ENCODE measurements at regions not wholly inside any gene's neighbourhood (a gene's known extent, or its start where the extent isn't known, plus 50 kb on each side); places are given as distances from the start of the nearest gene placed in this dataset.

- no peak for TF ChIP-seq JUND (IDR thresholded peaks at IDR 0.05; ENCODE audit: low read depth)
- in situ Hi-C loops (cut with HindIII; ENCODE audit: low pct_unique_long_range_greater_than_20kb, low sequenced_read_pairs): no loop called here
- DNase-seq (ENCODE audit: low read depth in 1 of 2, low spot score in 1 of 2): no peak
Measured at GRCh38 chr3:25056036-25056755, 371.9 kb upstream of the RARB start.

GRCh38 chr3:25056803-25057351 is 371.2 kb upstream of the RARB start:
- in situ Hi-C loops (cut with HindIII; ENCODE audit: low pct_unique_long_range_greater_than_20kb, low sequenced_read_pairs): no loop called here
- DNase-seq (ENCODE audit: low read depth in 1 of 2, low spot score in 1 of 2): no peak
- TF ChIP-seq JUND (IDR thresholded peaks at IDR 0.05; ENCODE audit: low read depth): no peak

- DNase-seq (ENCODE audit: low read depth in 1 of 2, low spot score in 1 of 2): no peak
- TF ChIP-seq JUND (IDR thresholded peaks at IDR 0.05; ENCODE audit: low read depth): no peak
- in situ Hi-C loops (cut with HindIII; ENCODE audit: low pct_unique_long_range_greater_than_20kb, low sequenced_read_pairs): no loop called here
Measured at GRCh38 chr3:25057379-25057778, 370.7 kb upstream of the RARB start.

- DNase-seq (ENCODE audit: low read depth in 1 of 2, low spot score in 1 of 2): no peak
- TF ChIP-seq JUND (IDR thresholded peaks at IDR 0.05; ENCODE audit: low read depth): no peak
- in situ Hi-C loops (cut with HindIII; ENCODE audit: low pct_unique_long_range_greater_than_20kb, low sequenced_read_pairs): no loop called here
Measured at GRCh38 chr3:25064681-25065080, 363.4 kb upstream of the RARB start.

DNA sequence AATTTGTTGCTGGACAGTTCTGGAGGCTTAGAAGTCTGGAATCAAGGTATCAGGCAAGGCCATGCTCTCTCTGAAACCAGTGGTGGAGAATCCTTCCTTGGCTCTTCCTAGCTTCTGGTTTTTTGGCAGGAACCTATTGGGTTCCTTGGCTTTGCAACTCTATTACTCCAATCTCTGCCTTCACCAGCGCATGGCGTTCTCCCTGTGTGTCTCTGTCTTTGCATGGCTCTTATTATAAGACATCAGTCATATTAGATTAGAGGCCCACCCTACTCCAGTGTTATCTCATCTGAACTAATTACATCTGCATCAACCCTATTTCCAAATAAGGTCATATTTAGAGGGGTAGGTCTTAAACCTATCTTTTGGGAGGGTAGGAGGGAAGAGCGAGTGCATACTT is 358.1 kb upstream of the RARB start:
- DNase-seq (ENCODE audit: low read depth in 1 of 2, low spot score in 1 of 2): no peak
- no peak for TF ChIP-seq JUND (IDR thresholded peaks at IDR 0.05; ENCODE audit: low read depth)
- in situ Hi-C loops (cut with HindIII; ENCODE audit: low pct_unique_long_range_greater_than_20kb, low sequenced_read_pairs): no loop called here

DNA sequence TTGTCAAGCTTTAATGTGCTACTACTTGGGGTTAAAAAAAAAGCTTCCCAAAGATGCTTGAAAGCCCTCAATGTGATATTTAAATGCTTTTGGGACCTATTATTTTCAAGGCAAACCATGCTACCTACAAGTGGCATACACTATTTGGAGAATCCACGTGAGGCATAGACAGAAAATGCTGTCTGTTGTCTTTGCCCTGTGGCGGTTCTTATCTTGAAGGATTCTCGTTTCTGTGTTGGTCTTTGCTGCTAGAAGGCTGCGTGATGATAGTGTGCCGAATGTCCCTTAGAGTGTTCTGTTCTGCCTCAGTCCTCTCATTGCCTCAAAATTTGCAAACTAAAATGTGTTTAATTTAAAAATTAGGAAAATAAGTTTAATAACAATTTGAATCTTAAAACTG is 356.2 kb upstream of the RARB start:
- in situ Hi-C loops (cut with HindIII; ENCODE audit: low pct_unique_long_range_greater_than_20kb, low sequenced_read_pairs): no loop called here
- TF ChIP-seq JUND (IDR thresholded peaks at IDR 0.05; ENCODE audit: low read depth): no peak
- no peak for DNase-seq (ENCODE audit: low read depth in 1 of 2, low spot score in 1 of 2)

DNA sequence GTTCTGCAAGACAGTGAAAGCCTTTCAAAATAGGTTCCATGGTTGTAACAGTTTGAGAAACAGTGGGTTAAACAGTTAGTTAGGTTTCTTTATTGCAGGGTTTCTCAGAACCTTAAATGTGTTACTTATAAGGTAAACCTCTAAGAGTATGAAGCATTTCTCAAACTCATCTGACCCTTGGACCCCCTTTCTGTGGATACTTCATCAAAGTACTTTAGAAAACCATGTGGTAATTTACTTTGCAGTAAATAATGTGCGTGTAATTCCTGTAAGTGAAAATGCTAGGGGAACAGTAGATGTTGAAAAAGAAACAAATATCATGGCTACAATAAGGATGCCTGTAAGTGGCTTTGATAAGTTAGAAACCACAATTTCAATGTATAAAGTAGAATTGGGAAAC is 354.6 kb upstream of the RARB start:
- no peak for DNase-seq (ENCODE audit: low read depth in 1 of 2, low spot score in 1 of 2)
- in situ Hi-C loops (cut with HindIII; ENCODE audit: low pct_unique_long_range_greater_than_20kb, low sequenced_read_pairs): no loop called here
- no peak for TF ChIP-seq JUND (IDR thresholded peaks at IDR 0.05; ENCODE audit: low read depth)

DNA sequence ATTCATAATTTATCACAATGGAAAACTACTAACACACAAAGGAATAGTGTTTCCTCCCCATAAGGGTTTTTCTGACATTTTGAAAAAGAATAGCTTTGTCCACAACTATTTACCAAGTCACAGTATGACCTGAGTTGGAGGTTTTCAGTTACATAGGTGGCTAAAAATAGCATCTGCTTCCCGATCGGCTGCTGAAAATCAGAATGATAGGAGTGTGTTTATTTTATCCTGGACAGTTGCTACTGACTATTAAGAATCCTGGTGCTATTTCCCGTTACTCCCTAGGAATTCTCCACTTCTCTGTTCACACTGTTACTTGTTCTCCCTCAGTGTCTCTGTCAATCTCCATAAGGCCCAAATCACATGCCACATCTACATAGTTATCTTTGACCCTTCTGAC is 353.9 kb upstream of the RARB start:
- no peak for DNase-seq (ENCODE audit: low read depth in 1 of 2, low spot score in 1 of 2)
- no peak for TF ChIP-seq JUND (IDR thresholded peaks at IDR 0.05; ENCODE audit: low read depth)
- in situ Hi-C loops (cut with HindIII; ENCODE audit: low pct_unique_long_range_greater_than_20kb, low sequenced_read_pairs): no loop called here

DNA sequence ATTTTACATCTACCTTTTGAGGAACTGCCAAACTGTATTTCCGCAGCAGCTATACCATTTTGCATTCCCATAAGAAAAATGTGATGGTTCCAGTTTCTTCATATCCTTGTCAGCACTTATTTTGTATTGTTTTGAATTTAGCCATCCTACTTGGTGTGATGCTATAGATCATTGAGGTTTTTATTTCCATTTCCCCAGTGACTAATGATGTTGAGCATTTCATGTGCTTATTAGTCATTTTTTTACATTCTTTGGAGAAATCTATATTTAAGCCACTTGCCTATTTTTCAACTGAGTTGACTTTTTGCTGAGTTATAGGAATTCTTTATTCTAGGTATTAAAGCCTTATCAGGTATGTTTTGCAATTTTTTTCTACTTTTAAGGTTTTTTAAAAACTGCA is 347.6 kb upstream of the RARB start:
- DNase-seq (ENCODE audit: low read depth in 1 of 2, low spot score in 1 of 2): no peak
- TF ChIP-seq JUND (IDR thresholded peaks at IDR 0.05; ENCODE audit: low read depth): no peak
- in situ Hi-C loops (cut with HindIII; ENCODE audit: low pct_unique_long_range_greater_than_20kb, low sequenced_read_pairs): no loop called here

DNA sequence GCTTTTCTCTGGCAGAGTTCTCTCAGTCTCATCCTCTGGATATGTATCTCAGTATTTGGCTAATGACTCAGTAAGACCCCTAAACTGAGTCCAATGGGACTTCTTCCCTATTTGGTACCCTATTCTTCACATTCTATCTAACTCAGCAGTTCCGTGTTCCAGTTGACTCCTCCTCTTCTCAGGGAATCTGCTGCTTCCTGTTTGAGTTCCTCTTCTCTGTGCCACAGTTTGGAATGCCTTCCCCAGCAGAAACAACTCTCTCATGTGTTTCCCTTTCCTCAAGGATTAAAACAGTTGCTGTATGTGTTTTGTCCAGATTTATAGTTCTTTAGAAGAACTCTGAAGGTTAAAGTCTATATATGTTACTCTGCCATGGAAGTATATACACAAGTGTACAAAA is 344.0 kb upstream of the RARB start:
- in situ Hi-C loops (cut with HindIII; ENCODE audit: low pct_unique_long_range_greater_than_20kb, low sequenced_read_pairs): no loop called here
- no peak for TF ChIP-seq JUND (IDR thresholded peaks at IDR 0.05; ENCODE audit: low read depth)
- peak in 1 of 2 experiments; percentile 30 for DNase-seq (ENCODE audit: low read depth in 1 of 2, low spot score in 1 of 2)

GRCh38 chr3:25086721-25087120 is 341.3 kb upstream of the RARB start:
- DNase-seq (ENCODE audit: low read depth in 1 of 2, low spot score in 1 of 2): no peak
- TF ChIP-seq JUND (IDR thresholded peaks at IDR 0.05; ENCODE audit: low read depth): no peak
- in situ Hi-C loops (cut with HindIII; ENCODE audit: low pct_unique_long_range_greater_than_20kb, low sequenced_read_pairs): no loop called here

DNA sequence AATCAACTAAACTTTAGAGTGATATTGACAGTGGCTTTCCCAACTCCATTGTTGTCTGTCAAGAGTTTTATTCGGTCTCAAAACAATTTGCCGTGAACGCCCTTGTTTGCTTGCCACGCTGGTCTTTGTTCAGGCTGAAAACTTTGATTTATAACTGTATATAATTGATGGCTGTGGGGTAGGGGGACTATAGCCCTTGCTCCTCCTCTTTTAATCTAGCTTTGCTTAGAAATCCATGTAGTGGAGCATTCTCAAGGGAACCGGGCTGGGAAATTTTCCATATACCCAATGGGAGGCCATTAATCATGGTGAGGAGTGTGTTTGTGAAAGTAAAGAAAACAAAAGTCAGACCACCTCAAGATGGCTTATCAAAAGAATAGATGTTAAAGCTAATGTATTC is 339.8 kb upstream of the RARB start:
- TF ChIP-seq JUND (IDR thresholded peaks at IDR 0.05; ENCODE audit: low read depth): no peak
- in situ Hi-C loops (cut with HindIII; ENCODE audit: low pct_unique_long_range_greater_than_20kb, low sequenced_read_pairs): no loop called here
- DNase-seq (ENCODE audit: low read depth in 1 of 2, low spot score in 1 of 2): no peak

GRCh38 chr3:25090698-25091453 is 337.2 kb upstream of the RARB start:
- in situ Hi-C loops (cut with HindIII; ENCODE audit: low pct_unique_long_range_greater_than_20kb, low sequenced_read_pairs): no loop called here
- DNase-seq (ENCODE audit: low read depth in 1 of 2, low spot score in 1 of 2): peak in 1 of 2 experiments; percentile 18
- TF ChIP-seq JUND (IDR thresholded peaks at IDR 0.05; ENCODE audit: low read depth): no peak

Measured in T47D (cell line).